ENCODE measurements at regions not wholly inside any gene's neighbourhood (a gene's known extent, or its start where the extent isn't known, plus 50 kb on each side); places are given as distances from the start of the nearest gene placed in this dataset.

GRCh38 chr4:177079327-177079726, 230.3 kb upstream of the NEIL3 start:
- TF ChIP-seq CTCF (IDR thresholded peaks at IDR 0.05; ENCODE audit: low read depth, low read length): no peak
- TF ChIP-seq EZH2phosphoT487 (IDR thresholded peaks at IDR 0.05; ENCODE audit: low read depth): no peak
